Loucy (cell line): ENCODE measurements at regions not wholly inside any gene's neighbourhood (a gene's known extent, or its start where the extent isn't known, plus 50 kb on each side); places are given as distances from the start of the nearest gene placed in this dataset.

ENCODE experiments used
- H2AFZ ChIP-seq: fragments of 200-600 bp; sonication (generic); 2 replicates; pipeline ENCODE4 v1.6.0; 2016; ENCODE audit warnings: antibody characterized with exemption, mild to moderate bottlenecking, low read length, moderate library complexity
- H3F3A ChIP-seq: fragments of 200-600 bp; 2 replicates; pipeline ENCODE4 v1.6.0; 2016; ENCODE audit warnings: antibody characterized with exemption, low read depth, mild to moderate bottlenecking
- H3K27me3 ChIP-seq: fragments of 200-600 bp; sonication (generic); 2 replicates; pipeline ENCODE4 v1.6.1; 2014; ENCODE audit warnings: low read length, mild to moderate bottlenecking; ENCODE audit not compliant: insufficient read depth, poor library complexity, severe bottlenecking
- H3K36me3 ChIP-seq: fragments of 200-600 bp; sonication (generic); 2 replicates; pipeline ENCODE4 v1.6.1; 2016; ENCODE audit warnings: low read length; ENCODE audit not compliant: insufficient read depth
- H3K4me1 ChIP-seq: fragments of 200-600 bp; sonication (generic); 2 replicates; pipeline ENCODE4 v1.5.1; 2014; ENCODE audit warnings: low read length, mild to moderate bottlenecking; ENCODE audit not compliant: insufficient read depth, poor library complexity, severe bottlenecking
- H3K4me2 ChIP-seq: fragments of 200-600 bp; sonication (generic); 2 replicates; pipeline ENCODE4 v1.6.0; 2014; ENCODE audit warnings: antibody characterized with exemption, low read length, low read depth, mild to moderate bottlenecking; ENCODE audit not compliant: poor library complexity, severe bottlenecking
- H3K4me3 ChIP-seq: fragments of 200-600 bp; sonication (generic); 2 replicates; pipeline ENCODE4 v1.5.1; 2014; ENCODE audit warnings: low read length, mild to moderate bottlenecking, mixed read lengths; ENCODE audit not compliant: poor library complexity, severe bottlenecking
- H3K79me2 ChIP-seq: fragments of 200-600 bp; sonication (generic); 2 replicates; pipeline ENCODE4 v1.6.1; 2014; ENCODE audit warnings: low read length; ENCODE audit not compliant: insufficient read depth
- H3K9ac ChIP-seq: fragments of 200-600 bp; sonication (generic); 2 replicates; pipeline ENCODE4 v1.6.0; 2014; ENCODE audit warnings: mild to moderate bottlenecking, low read depth, low read length, moderate library complexity; ENCODE audit not compliant: poor library complexity, severe bottlenecking
- H3K9me2 ChIP-seq: fragments of 200-600 bp; sonication (generic); replicated peaks from 2 replicates; pipeline ENCODE4 v1.6.1; 2016; ENCODE audit warnings: low read depth, low read length, mixed read lengths
- H3K9me3 ChIP-seq: fragments of 200-600 bp; sonication (generic); 2 replicates; pipeline ENCODE4 v1.6.1; 2014; ENCODE audit warnings: mild to moderate bottlenecking, antibody characterized with exemption, low read length, low read depth; ENCODE audit not compliant: insufficient read depth
- H4K20me1 ChIP-seq: fragments of 200-600 bp; sonication (generic); 2 replicates; pipeline ENCODE4 v1.6.0; 2014; ENCODE audit warnings: antibody characterized with exemption, low read length, mild to moderate bottlenecking; ENCODE audit not compliant: insufficient read depth, poor library complexity, severe bottlenecking
- EZH2phosphoT487 ChIP-seq: fragments of 200-600 bp; IDR thresholded peaks from 2 replicates; pipeline ENCODE4 v1.6.1; 2018; ENCODE audit warnings: antibody characterized with exemption, mild to moderate bottlenecking, moderate library complexity, borderline replicate concordance
- TF ChIP-seq, protein P1 (sequence below): fragments of 200-600 bp; sonication (generic); conservative IDR thresholded peaks from 2 replicates; pipeline ENCODE4 v1.5.1; 2014; ENCODE audit warnings: mild to moderate bottlenecking, antibody characterized with exemption, low read length

DNA sequence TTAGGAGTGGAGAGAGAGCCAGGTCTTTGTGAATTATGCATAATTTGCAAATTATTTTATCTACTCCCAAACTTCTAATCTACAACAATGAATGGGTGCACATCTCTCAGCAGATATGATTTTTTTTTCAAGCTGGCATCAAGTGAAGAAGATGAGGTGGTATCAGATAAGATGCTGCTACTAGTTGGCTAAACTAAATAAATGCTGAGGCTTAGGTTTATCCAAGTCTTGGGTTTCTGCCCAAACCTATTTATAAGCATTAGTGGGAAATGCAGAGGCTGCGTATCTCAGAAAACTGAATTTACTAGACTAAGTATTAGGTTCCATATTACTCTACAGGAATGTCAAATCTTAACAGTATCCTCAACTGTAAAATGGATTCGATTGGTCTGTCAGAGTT, 703.0 kb upstream of the CELF2 start:
- TF ChIP-seq, protein P1, sequence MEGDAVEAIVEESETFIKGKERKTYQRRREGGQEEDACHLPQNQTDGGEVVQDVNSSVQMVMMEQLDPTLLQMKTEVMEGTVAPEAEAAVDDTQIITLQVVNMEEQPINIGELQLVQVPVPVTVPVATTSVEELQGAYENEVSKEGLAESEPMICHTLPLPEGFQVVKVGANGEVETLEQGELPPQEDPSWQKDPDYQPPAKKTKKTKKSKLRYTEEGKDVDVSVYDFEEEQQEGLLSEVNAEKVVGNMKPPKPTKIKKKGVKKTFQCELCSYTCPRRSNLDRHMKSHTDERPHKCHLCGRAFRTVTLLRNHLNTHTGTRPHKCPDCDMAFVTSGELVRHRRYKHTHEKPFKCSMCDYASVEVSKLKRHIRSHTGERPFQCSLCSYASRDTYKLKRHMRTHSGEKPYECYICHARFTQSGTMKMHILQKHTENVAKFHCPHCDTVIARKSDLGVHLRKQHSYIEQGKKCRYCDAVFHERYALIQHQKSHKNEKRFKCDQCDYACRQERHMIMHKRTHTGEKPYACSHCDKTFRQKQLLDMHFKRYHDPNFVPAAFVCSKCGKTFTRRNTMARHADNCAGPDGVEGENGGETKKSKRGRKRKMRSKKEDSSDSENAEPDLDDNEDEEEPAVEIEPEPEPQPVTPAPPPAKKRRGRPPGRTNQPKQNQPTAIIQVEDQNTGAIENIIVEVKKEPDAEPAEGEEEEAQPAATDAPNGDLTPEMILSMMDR = no peak
- TF ChIP-seq EZH2phosphoT487 = no peak
- no peaks in the 10 kb centered on the region for H3K9me2 ChIP-seq
- no peaks in the 10 kb centered on the region for H3F3A ChIP-seq
- no peaks in the 10 kb centered on the region for H3K79me2 ChIP-seq
- no peak overlapping the region for H2AFZ ChIP-seq
- H3K4me1 ChIP-seq = no peaks in the 10 kb centered on the region
- no peaks in the 10 kb centered on the region for H3K36me3 ChIP-seq
- no peak overlapping the region for H3K4me3 ChIP-seq
- no peaks in the 10 kb centered on the region for H4K20me1 ChIP-seq
- H3K9ac ChIP-seq = no peak overlapping the region
- no peaks in the 10 kb centered on the region for H3K9me3 ChIP-seq
- no peaks in the 10 kb centered on the region for H3K27me3 ChIP-seq
- no peak overlapping the region for H3K4me2 ChIP-seq

DNA sequence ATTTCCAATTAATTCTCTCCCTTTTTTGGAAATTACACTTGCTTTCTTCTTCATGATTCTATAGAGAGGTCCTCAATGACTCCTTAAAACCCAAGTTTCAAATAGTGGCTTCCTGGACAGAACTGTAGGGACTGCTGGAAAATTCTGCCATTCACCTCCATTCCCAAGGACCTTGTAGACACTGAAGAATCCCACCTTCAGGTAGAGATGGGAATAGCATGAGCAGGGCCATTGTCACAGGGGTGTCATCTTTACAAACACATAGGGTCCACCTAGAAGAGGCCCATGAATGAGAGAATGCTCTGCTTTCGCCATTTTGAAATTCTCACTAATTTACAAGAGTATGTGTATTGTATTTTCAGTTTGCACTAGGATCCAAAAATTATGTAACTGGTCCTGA, 701.7 kb upstream of the CELF2 start:
- H3K9me3 ChIP-seq = no peaks in the 10 kb centered on the region
- H3K36me3 ChIP-seq = no peaks in the 10 kb centered on the region
- no peak overlapping the region for H2AFZ ChIP-seq
- H3K4me3 ChIP-seq = no peak overlapping the region
- H3F3A ChIP-seq = no peaks in the 10 kb centered on the region
- TF ChIP-seq, protein P1 = no peak
- TF ChIP-seq EZH2phosphoT487 = no peak
- no peak overlapping the region for H3K9ac ChIP-seq
- H3K79me2 ChIP-seq = no peaks in the 10 kb centered on the region
- no peaks in the 10 kb centered on the region for H3K27me3 ChIP-seq
- no peak overlapping the region for H3K4me2 ChIP-seq
- no peaks in the 10 kb centered on the region for H4K20me1 ChIP-seq
- no peaks in the 10 kb centered on the region for H3K9me2 ChIP-seq
- no peaks in the 10 kb centered on the region for H3K4me1 ChIP-seq

DNA sequence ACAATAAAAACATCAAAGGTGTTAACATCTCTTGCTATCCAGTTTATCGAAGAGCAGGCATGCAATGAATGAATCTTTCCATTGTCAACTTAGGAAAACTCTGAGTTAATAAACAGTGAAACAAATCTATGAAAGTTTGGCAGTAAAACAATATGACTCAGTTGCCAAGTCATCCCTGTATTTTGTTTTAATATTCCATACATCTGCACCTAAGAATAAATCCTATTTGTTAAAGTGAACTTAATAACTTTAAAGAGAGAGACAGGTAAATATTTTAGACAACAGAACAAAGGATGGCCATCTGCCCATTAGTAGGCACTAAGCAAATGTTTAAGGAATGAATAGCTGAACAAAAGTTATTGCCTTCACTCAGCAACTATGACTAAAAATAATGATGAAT, 700.5 kb upstream of the CELF2 start:
- H4K20me1 ChIP-seq = no peaks in the 10 kb centered on the region

More for the DNA sequence above, 700.5 kb upstream of the CELF2 start:
- Histone ChIP-seq H2AFZ (no peak overlapping the region), H3K9me2 (no peaks in the 10 kb centered on the region), H3K4me3 (no peak overlapping the region), H3K36me3 (no peaks in the 10 kb centered on the region), H3K27me3 (no peaks in the 10 kb centered on the region), H3K4me2 (no peak overlapping the region), H3K79me2 (no peaks in the 10 kb centered on the region), H3K9ac (no peak overlapping the region), H3K9me3 (no peaks in the 10 kb centered on the region), H3F3A (no peaks in the 10 kb centered on the region), H3K4me1 (no peaks in the 10 kb centered on the region)
- no peak for TF ChIP-seq EZH2phosphoT487
- TF ChIP-seq, protein P1 = no peak
